ENCODE measurements at regions not wholly inside any gene's neighbourhood (a gene's known extent, or its start where the extent isn't known, plus 50 kb on each side); places are given as distances from the start of the nearest gene placed in this dataset.

DNA sequence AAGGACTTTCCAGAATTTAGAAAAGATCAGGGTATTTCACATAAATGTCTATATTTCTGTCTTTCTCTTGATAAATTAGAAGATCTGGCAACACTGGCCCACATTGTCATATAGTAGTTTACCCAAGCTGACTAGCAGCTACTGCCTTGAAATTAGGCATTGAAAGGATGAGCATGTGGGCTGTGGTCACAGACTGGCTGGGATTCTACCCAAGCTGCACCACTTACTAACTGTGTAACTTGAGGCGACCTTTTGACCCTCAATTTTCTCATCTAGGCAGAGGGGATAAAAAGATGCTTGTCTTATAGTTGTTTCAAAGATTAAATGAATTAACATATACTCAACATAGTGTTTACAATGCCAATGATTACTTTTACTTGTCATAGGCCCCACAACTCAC is 152.7 kb upstream of the BMP2 start:
- TF ChIP-seq, protein P1, sequence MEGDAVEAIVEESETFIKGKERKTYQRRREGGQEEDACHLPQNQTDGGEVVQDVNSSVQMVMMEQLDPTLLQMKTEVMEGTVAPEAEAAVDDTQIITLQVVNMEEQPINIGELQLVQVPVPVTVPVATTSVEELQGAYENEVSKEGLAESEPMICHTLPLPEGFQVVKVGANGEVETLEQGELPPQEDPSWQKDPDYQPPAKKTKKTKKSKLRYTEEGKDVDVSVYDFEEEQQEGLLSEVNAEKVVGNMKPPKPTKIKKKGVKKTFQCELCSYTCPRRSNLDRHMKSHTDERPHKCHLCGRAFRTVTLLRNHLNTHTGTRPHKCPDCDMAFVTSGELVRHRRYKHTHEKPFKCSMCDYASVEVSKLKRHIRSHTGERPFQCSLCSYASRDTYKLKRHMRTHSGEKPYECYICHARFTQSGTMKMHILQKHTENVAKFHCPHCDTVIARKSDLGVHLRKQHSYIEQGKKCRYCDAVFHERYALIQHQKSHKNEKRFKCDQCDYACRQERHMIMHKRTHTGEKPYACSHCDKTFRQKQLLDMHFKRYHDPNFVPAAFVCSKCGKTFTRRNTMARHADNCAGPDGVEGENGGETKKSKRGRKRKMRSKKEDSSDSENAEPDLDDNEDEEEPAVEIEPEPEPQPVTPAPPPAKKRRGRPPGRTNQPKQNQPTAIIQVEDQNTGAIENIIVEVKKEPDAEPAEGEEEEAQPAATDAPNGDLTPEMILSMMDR (IDR thresholded peaks at IDR 0.05; ENCODE audit: low read depth, low read length, missing input control) = no peak
- TF ChIP-seq, protein P2, sequence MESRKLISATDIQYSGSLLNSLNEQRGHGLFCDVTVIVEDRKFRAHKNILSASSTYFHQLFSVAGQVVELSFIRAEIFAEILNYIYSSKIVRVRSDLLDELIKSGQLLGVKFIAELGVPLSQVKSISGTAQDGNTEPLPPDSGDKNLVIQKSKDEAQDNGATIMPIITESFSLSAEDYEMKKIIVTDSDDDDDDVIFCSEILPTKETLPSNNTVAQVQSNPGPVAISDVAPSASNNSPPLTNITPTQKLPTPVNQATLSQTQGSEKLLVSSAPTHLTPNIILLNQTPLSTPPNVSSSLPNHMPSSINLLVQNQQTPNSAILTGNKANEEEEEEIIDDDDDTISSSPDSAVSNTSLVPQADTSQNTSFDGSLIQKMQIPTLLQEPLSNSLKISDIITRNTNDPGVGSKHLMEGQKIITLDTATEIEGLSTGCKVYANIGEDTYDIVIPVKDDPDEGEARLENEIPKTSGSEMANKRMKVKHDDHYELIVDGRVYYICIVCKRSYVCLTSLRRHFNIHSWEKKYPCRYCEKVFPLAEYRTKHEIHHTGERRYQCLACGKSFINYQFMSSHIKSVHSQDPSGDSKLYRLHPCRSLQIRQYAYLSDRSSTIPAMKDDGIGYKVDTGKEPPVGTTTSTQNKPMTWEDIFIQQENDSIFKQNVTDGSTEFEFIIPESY (IDR thresholded peaks at IDR 0.05) = no peak
- TF ChIP-seq JUND (IDR thresholded peaks at IDR 0.05) = no peak
- TF ChIP-seq EGR1 (IDR thresholded peaks at IDR 0.05; ENCODE audit: low read depth in 2 of 2) = no peak
